GM10266 (cell line): ENCODE measurements at regions not wholly inside any gene's neighbourhood (a gene's known extent, or its start where the extent isn't known, plus 50 kb on each side); places are given as distances from the start of the nearest gene placed in this dataset.

Experiments
- DNase-seq: peaks from one replicate; pipeline ENCODE4 v3.0.0; 2012; ENCODE audit errors: extremely low spot score
- CTCF ChIP-seq: IDR thresholded peaks from 2 replicates; pipeline ENCODE4 v1.5.1; 2012; ENCODE audit warnings: mild to moderate bottlenecking, low read depth; ENCODE audit not compliant: control insufficient read depth, insufficient read depth; ENCODE audit errors: missing control alignments

GRCh38 chr4:176548571-176548970 lies 228.8 kb downstream of the SPCS3 start:
- no peak for TF ChIP-seq CTCF
- no peak for DNase-seq

GRCh38 chr4:176549161-176549865 lies 229.5 kb downstream of the SPCS3 start:
- no peak for DNase-seq
- TF ChIP-seq CTCF, result no peak

GRCh38 chr4:176558661-176559060 lies 234.1 kb downstream of the VEGFC start:
- DNase-seq, result no peak
- TF ChIP-seq CTCF, result no peak

- DNase-seq, result no peak
- TF ChIP-seq CTCF, result no peak
Measured at GRCh38 chr4:176561368-176561767, 231.4 kb downstream of the VEGFC start.

GRCh38 chr4:176563591-176563990 lies 229.1 kb downstream of the VEGFC start:
- TF ChIP-seq CTCF, result no peak
- DNase-seq, result no peak

GRCh38 chr4:176565049-176565448 lies 227.7 kb downstream of the VEGFC start:
- no peak for TF ChIP-seq CTCF
- DNase-seq, result no peak

- TF ChIP-seq CTCF, result no peak
- no peak for DNase-seq
Measured at GRCh38 chr4:176566769-176567168, 226.0 kb downstream of the VEGFC start.
